ENCODE measurements at regions not wholly inside any gene's neighbourhood (a gene's known extent, or its start where the extent isn't known, plus 50 kb on each side); places are given as distances from the start of the nearest gene placed in this dataset.

DNA sequence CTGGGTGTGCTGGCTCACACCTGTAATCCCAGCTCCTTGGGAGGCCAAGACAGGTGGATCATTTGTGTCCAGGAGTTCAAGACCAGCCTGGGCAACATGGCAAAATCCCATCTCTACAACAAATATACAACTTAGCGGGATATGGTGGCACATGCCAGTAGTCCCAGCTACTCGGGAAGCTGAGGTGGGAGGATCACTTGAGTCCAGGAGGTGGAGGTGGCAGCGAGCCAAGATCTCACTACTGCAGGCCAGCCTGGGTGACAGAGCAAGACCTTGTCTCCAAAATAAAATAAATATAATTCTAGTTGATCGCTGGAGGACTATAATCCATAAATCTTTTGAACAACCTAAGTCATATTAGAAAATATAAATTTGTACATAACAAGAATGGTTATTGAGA lies 1061.5 kb upstream of the PCDH9 start:
- TF ChIP-seq, protein P1, sequence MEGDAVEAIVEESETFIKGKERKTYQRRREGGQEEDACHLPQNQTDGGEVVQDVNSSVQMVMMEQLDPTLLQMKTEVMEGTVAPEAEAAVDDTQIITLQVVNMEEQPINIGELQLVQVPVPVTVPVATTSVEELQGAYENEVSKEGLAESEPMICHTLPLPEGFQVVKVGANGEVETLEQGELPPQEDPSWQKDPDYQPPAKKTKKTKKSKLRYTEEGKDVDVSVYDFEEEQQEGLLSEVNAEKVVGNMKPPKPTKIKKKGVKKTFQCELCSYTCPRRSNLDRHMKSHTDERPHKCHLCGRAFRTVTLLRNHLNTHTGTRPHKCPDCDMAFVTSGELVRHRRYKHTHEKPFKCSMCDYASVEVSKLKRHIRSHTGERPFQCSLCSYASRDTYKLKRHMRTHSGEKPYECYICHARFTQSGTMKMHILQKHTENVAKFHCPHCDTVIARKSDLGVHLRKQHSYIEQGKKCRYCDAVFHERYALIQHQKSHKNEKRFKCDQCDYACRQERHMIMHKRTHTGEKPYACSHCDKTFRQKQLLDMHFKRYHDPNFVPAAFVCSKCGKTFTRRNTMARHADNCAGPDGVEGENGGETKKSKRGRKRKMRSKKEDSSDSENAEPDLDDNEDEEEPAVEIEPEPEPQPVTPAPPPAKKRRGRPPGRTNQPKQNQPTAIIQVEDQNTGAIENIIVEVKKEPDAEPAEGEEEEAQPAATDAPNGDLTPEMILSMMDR (IDR thresholded peaks at IDR 0.05) = no peak
- DNase-seq = no peak
- Histone ChIP-seq H3K9me3 (no peaks in the 10 kb centered on the region), H3K27ac (no peak overlapping the region), H3K4me1 (no peaks in the 10 kb centered on the region), H3K27me3 (no peaks in the 10 kb centered on the region), H3K4me3 (no peak overlapping the region), H3K36me3 (ENCODE audit: low read depth, missing control alignments) (no peaks in the 10 kb centered on the region)
- intact Hi-C loops (cut with DNase I; ENCODE audit: low total_unique reads) = no loop called here
- WGBS, 2 donors = 78 to 86% methylated on average over 4 of the region's 4 CpGs

DNA sequence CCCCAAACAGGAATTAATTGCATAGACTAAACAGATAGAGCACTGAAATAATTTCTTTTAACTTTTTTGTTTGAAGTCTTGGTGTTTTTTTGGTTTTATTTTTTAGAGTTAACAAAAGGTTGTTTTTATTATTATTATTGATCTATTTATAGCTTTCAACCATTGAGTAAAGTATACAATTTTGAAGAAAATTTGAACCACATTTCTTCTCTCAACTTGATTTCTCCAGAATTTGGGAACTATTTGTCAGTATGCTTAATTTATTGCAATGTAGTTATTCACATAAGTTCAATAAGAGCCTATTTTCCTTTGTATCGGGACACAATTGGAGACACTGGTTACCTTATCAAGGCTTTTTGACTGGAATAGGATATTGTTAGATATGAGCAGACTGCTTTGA lies 1045.6 kb upstream of the PCDH9 start:
- Histone ChIP-seq H3K36me3 (ENCODE audit: low read depth, missing control alignments) (no peaks in the 10 kb centered on the region), H3K27me3 (no peaks in the 10 kb centered on the region), H3K4me1 (no peaks in the 10 kb centered on the region), H3K4me3 (no peak overlapping the region), H3K27ac (no peak overlapping the region), H3K9me3 (no peaks in the 10 kb centered on the region)
- 80 to 98% methylated on average over 1 of the region's 1 CpG for WGBS, 2 donors
- no peak for DNase-seq
- no peak for TF ChIP-seq POLR2A (IDR thresholded peaks at IDR 0.05)
- TF ChIP-seq, protein P1 (IDR thresholded peaks at IDR 0.05) = no peak
- intact Hi-C loops (cut with DNase I; ENCODE audit: low total_unique reads) = no loop called here

DNA sequence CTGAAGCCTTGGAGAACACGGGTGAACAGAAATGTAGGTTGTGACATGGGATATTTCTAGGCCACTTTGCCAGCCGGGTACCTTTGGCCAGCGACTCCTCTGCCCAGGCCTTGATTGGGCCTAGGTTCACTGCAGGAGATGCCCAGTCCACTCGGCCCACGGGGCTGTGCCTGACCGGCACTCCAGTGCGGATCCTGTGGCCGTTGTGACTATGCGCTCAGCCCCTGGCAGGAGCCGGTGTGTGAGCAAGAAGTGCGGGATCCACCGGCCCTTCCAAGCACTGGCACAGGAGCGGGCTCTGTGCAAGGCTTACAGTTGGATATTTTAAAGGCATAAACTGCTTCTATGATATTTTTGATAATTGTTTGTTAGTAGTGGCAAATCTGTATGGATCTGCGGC lies 1042.5 kb upstream of the PCDH9 start:
- TF ChIP-seq, protein P1 (IDR thresholded peaks at IDR 0.05) = no peak
- TF ChIP-seq POLR2A (IDR thresholded peaks at IDR 0.05) = no peak
- intact Hi-C loops (cut with DNase I; ENCODE audit: low total_unique reads) = no loop called here
- Histone ChIP-seq H3K27ac (no peak overlapping the region), H3K27me3 (no peaks in the 10 kb centered on the region), H3K4me3 (no peak overlapping the region), H3K4me1 (no peaks in the 10 kb centered on the region), H3K9me3 (no peaks in the 10 kb centered on the region), H3K36me3 (ENCODE audit: low read depth, missing control alignments) (no peaks in the 10 kb centered on the region)
- DNase-seq = no peak
- WGBS, 2 donors = 69 to 89% methylated on average over 7 to 14 of the region's 14 CpGs

DNA sequence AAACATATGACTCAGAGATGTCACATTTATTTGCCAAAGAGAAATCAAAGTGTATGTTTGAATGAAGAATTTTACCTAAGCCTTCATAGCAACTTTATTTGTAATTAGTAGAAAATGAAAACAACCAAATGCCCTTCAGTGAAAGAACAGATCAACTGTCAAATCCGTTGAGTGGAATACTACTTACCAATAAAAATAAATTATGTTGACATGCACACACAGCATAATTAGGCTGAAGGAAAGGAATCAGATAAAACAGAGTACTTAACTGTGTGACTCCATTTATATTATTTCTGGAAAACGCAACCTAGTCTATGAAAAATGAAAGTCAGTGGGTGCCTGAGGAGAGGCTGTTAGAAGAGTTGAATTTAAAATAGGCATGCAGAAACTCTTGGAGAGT lies 1034.6 kb upstream of the PCDH9 start:
- DNase-seq = no peak
- no peaks in the 10 kb centered on the region for H3K36me3 ChIP-seq (ENCODE audit: low read depth, missing control alignments)
- no peaks in the 10 kb centered on the region for H3K27me3 ChIP-seq
- no peaks in the 10 kb centered on the region for H3K4me1 ChIP-seq
- intact Hi-C loops (cut with DNase I; ENCODE audit: low total_unique reads) = no loop called here
- no peak overlapping the region for H3K27ac ChIP-seq
- TF ChIP-seq, protein P1 (IDR thresholded peaks at IDR 0.05) = no peak
- TF ChIP-seq POLR2A (IDR thresholded peaks at IDR 0.05) = no peak
- H3K4me3 ChIP-seq = no peak overlapping the region
- H3K9me3 ChIP-seq = no peaks in the 10 kb centered on the region
- WGBS, 2 donors = 82 to 89% methylated on average over 2 of the region's 2 CpGs

DNA sequence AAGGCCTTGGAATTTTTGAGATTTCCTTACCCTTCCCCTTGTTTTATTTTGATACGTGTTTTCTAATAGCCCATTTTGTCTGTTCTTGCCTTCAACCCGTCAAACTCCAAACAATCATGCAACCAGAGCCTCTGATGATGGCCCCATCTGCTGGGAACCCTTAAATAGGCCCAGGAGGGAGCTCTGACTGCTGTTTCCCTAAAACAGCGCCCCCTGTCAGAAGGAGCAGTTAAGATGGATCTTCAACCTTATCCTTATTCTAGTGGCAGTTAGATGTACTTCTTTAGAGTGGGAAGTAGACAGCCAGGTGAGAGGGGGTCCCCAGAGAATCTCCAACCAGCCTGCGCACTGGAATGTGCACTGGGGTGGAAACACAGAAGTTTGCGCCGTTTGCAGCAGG lies 1031.0 kb upstream of the PCDH9 start:
- peak; percentile 19 for DNase-seq
- Histone ChIP-seq H3K9me3 (no peaks in the 10 kb centered on the region), H3K27me3 (no peaks in the 10 kb centered on the region), H3K36me3 (ENCODE audit: low read depth, missing control alignments) (no peaks in the 10 kb centered on the region), H3K27ac (no peak overlapping the region), H3K4me3 (no peak overlapping the region), H3K4me1 (no peaks in the 10 kb centered on the region)
- no peak for TF ChIP-seq POLR2A (IDR thresholded peaks at IDR 0.05)
- TF ChIP-seq, protein P1 (IDR thresholded peaks at IDR 0.05) = no peak
- intact Hi-C loops (cut with DNase I; ENCODE audit: low total_unique reads) = no loop called here
- 74 to 84% methylated on average over 6 of the region's 6 CpGs for WGBS, 2 donors
